T-helper 1 cell treated with Interleukin-12 subunit alpha and Interleukin-12 subunit beta and Interleukin-4 antibody, amounts not matched to agents 30 ng/mL and 1 ng/mL, for 36 hours (primary cell): ENCODE measurements at regions not wholly inside any gene's neighbourhood (a gene's known extent, or its start where the extent isn't known, plus 50 kb on each side); places are given as distances from the start of the nearest gene placed in this dataset.

Experiments used
- intact Hi-C: fragments of 100-400 bp; cut with micrococcal nuclease; formaldehyde crosslinking; loops from one replicate; pipeline ENCODE4 v1.15.1; 2024

GRCh38 chr14:97546491-97547230, 749.5 kb downstream of the VRK1 start:
- intact Hi-C loops, result no loop called here

- intact Hi-C loops, result no loop called here
Observed at GRCh38 chr14:97550463-97550862, 753.3 kb downstream of the VRK1 start.

- intact Hi-C loops, result no loop called here
Observed at GRCh38 chr14:97554597-97554996, 757.4 kb downstream of the VRK1 start.

GRCh38 chr14:97564334-97564733, 767.2 kb downstream of the VRK1 start:
- intact Hi-C loops, result no loop called here

GRCh38 chr14:97571201-97571600, 774.0 kb downstream of the VRK1 start:
- intact Hi-C loops, result no loop called here

GRCh38 chr14:97571866-97572555, 774.8 kb downstream of the VRK1 start:
- intact Hi-C loops, result no loop called here

- intact Hi-C loops, result no loop called here
Observed at GRCh38 chr14:97572583-97573458, 775.6 kb downstream of the VRK1 start.

GRCh38 chr14:97575677-97576076, 778.5 kb downstream of the VRK1 start:
- intact Hi-C loops, result no loop called here

- intact Hi-C loops, result no loop called here
Observed at GRCh38 chr14:97578982-97579548, 781.9 kb downstream of the VRK1 start.

- intact Hi-C loops, result no loop called here
Observed at GRCh38 chr14:97581016-97581415, 783.8 kb downstream of the VRK1 start.

GRCh38 chr14:97582022-97582421, 784.8 kb downstream of the VRK1 start:
- intact Hi-C loops, result no loop called here

GRCh38 chr14:97584528-97584927, 787.3 kb downstream of the VRK1 start:
- intact Hi-C loops, result no loop called here

GRCh38 chr14:97592341-97592980, 795.3 kb downstream of the VRK1 start:
- intact Hi-C loops, result no loop called here

- intact Hi-C loops, result no loop called here
Observed at GRCh38 chr14:97594306-97594705, 797.1 kb downstream of the VRK1 start.

- intact Hi-C loops, result loop anchor here (1.0 to 10.0 kb wide), 11 partner anchors 18 to 1670 kb away; partner anchors contain the start of gene BCL11B
Observed at GRCh38 chr14:97602438-97603117, 805.4 kb downstream of the VRK1 start.

- intact Hi-C loops, result loop anchor here (1.0 to 10.0 kb wide), 10 partner anchors 17 to 1669 kb away; partner anchors contain the start of gene BCL11B
Observed at GRCh38 chr14:97603201-97603600, 806.0 kb downstream of the VRK1 start.

GRCh38 chr14:97604731-97605130, 807.5 kb downstream of the VRK1 start:
- intact Hi-C loops, result loop anchor here (5.0 to 10.0 kb wide), 6 partner anchors 33 to 1668 kb away; partner anchors contain the start of gene BCL11B

GRCh38 chr14:97618401-97618800, 821.2 kb downstream of the VRK1 start:
- intact Hi-C loops, result no loop called here

- intact Hi-C loops, result no loop called here
Observed at GRCh38 chr14:97618917-97619690, 821.9 kb downstream of the VRK1 start.
